Right forelimb (tissue), 1 donor: ENCODE measurements at regions not wholly inside any gene's neighbourhood (a gene's known extent, or its start where the extent isn't known, plus 50 kb on each side); places are given as distances from the start of the nearest gene placed in this dataset.
"Not testable (repeated sequence)": the region's sequence is repeated elsewhere in the genome, so short reads cannot be mapped to it uniquely, and the experiment has no call there.

Source experiments
- DNase-seq: peaks from one replicate; pipeline ENCODE4 v3.0.0-alpha.2; 2018

- DNase-seq: no peak
Measured at GRCh38 chr14:35932136-35932535, 106.0 kb downstream of the BRMS1L start.

- no peak for DNase-seq
Measured at GRCh38 chr14:35931346-35931745, 105.2 kb downstream of the BRMS1L start.

- DNase-seq: no peak
Measured at GRCh38 chr14:35929186-35929585, 103.0 kb downstream of the BRMS1L start.

- no peak for DNase-seq
Measured at GRCh38 chr14:35927727-35928126, 101.6 kb downstream of the BRMS1L start.

GRCh38 chr14:35925319-35925718, 99.2 kb downstream of the BRMS1L start:
- DNase-seq: no peak

GRCh38 chr14:35922590-35922989, 96.5 kb downstream of the BRMS1L start:
- DNase-seq: not testable (repeated sequence)

GRCh38 chr14:35921745-35922144, 95.6 kb downstream of the BRMS1L start:
- no peak for DNase-seq
